ENCODE measurements at regions not wholly inside any gene's neighbourhood (a gene's known extent, or its start where the extent isn't known, plus 50 kb on each side); places are given as distances from the start of the nearest gene placed in this dataset.

DNA sequence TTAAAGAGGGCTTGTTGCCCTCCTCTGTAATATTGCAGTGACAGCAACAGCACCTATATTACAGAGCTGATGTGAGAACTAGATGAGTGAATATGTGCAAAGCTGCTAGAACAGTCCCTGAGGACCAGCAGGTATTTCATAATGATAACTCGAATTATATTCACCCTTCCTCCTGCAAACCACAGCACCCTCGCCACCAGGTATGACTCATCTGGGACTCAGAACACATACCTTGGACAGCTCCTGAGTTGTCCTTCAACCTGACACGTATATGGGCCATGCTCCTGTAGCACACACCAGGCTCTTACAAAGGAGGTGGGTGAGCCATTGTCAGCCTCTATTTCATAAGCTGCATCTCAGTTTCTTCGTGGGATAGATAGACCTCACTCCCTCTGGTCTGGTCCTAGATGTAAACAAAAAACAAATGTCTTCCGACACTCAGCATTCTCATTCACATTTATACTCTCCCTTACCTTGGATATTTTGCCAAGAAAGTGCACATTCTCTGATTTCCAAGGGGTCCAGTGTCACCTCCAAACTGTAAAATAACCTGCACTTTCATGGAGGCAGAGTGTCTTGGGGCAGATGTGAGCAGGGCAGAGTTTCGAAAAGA lies 124.5 kb downstream of the TLE3 start:
- H3K4me3 ChIP-seq (ENCODE audit: low read depth, low read length, poor library complexity, severe bottlenecking), result no peak overlapping the region
- H3K79me2 ChIP-seq (ENCODE audit: insufficient read depth, low read depth, low read length), result no peaks in the 10 kb centered on the region
- no peak overlapping the region for H3K27ac ChIP-seq (ENCODE audit: low read depth, low read length, poor library complexity, severe bottlenecking)
- TF ChIP-seq EZH2phosphoT487 (IDR thresholded peaks at IDR 0.05; ENCODE audit: borderline replicate concordance, low read depth, low read length) (no peak), CTCF (conservative IDR thresholded peaks at IDR 0.05; ENCODE audit: low read length) (no peak)
- peaks cover under 1% of the 10 kb centered on the region for H3K4me1 ChIP-seq (ENCODE audit: insufficient read depth, low read length, poor library complexity, severe bottlenecking)
- ChIA-PET POLR2A (interaction anchor here (0.5 kb wide), 1 partner anchor 112 kb away, joined by 3 read pairs; no protein-coding TSS in a partner anchor), CTCF (ENCODE audit: unreplicated experiment) (no interaction called here)
- no peaks in the 10 kb centered on the region for H3K9me2 ChIP-seq (ENCODE audit: insufficient read depth, low read length)
- peak; percentile 48 for DNase-seq (ENCODE audit: low spot score)
- no peaks in the 10 kb centered on the region for H4K20me1 ChIP-seq (ENCODE audit: insufficient read depth, low read length)
- no peak overlapping the region for H3K4me2 ChIP-seq (ENCODE audit: low read length)
- no peaks in the 10 kb centered on the region for H3K9me3 ChIP-seq (ENCODE audit: low read length)
- H2AFZ ChIP-seq (ENCODE audit: low read length), result no peak overlapping the region
- no TSS peak for BruUV-seq (replicated peaks)
- no peaks in the 10 kb centered on the region for H3K36me3 ChIP-seq (ENCODE audit: insufficient read depth, low read length)
- intact Hi-C loops (cut with micrococcal nuclease; ENCODE audit: unreplicated experiment), result loop anchor here (10.0 kb wide), 1 partner anchor 492 kb away; no protein-coding TSS in a partner anchor

- Histone ChIP-seq H3K4me2 (ENCODE audit: low read length) (no peak overlapping the region), H3K79me2 (ENCODE audit: insufficient read depth, low read depth, low read length) (no peaks in the 10 kb centered on the region), H3K4me1 (ENCODE audit: insufficient read depth, low read length, poor library complexity, severe bottlenecking) (peaks cover 7% of the 10 kb centered on the region), H3K9me2 (ENCODE audit: insufficient read depth, low read length) (no peaks in the 10 kb centered on the region), H3K36me3 (ENCODE audit: insufficient read depth, low read length) (no peaks in the 10 kb centered on the region), H4K20me1 (ENCODE audit: insufficient read depth, low read length) (no peaks in the 10 kb centered on the region), H3K4me3 (ENCODE audit: low read depth, low read length, poor library complexity, severe bottlenecking) (no peak overlapping the region), H3K9me3 (ENCODE audit: low read length) (no peaks in the 10 kb centered on the region), H2AFZ (ENCODE audit: low read length) (no peak overlapping the region), H3K27ac (ENCODE audit: low read depth, low read length, poor library complexity, severe bottlenecking) (no peak overlapping the region)
- no peak for DNase-seq (ENCODE audit: low spot score)
- BruUV-seq (replicated peaks), result no TSS peak
- TF ChIP-seq CTCF (conservative IDR thresholded peaks at IDR 0.05; ENCODE audit: low read length) (no peak), EZH2phosphoT487 (IDR thresholded peaks at IDR 0.05; ENCODE audit: borderline replicate concordance, low read depth, low read length) (no peak)
- ChIA-PET POLR2A (no interaction called here), CTCF (ENCODE audit: unreplicated experiment) (no interaction called here)
- intact Hi-C loops (cut with micrococcal nuclease; ENCODE audit: unreplicated experiment), result loop anchor here (10.0 kb wide), 1 partner anchor 491 kb away; no protein-coding TSS in a partner anchor
Measured at GRCh38 chr15:69973880-69974279, 123.8 kb downstream of the TLE3 start.

- no TSS peak for BruUV-seq (replicated peaks)
- POLR2A ChIA-PET, result no interaction called here
- H3K4me1 ChIP-seq (ENCODE audit: insufficient read depth, low read length, poor library complexity, severe bottlenecking), result peaks cover 11% of the 10 kb centered on the region
- no peak overlapping the region for H2AFZ ChIP-seq (ENCODE audit: low read length)
- no peaks in the 10 kb centered on the region for H4K20me1 ChIP-seq (ENCODE audit: insufficient read depth, low read length)
- no peak overlapping the region for H3K27ac ChIP-seq (ENCODE audit: low read depth, low read length, poor library complexity, severe bottlenecking)
- H3K4me2 ChIP-seq (ENCODE audit: low read length), result no peak overlapping the region
- no peak overlapping the region for H3K4me3 ChIP-seq (ENCODE audit: low read depth, low read length, poor library complexity, severe bottlenecking)
- DNase-seq (ENCODE audit: low spot score), result no peak
- H3K9me2 ChIP-seq (ENCODE audit: insufficient read depth, low read length), result no peaks in the 10 kb centered on the region
- H3K36me3 ChIP-seq (ENCODE audit: insufficient read depth, low read length), result no peaks in the 10 kb centered on the region
- intact Hi-C loops (cut with micrococcal nuclease; ENCODE audit: unreplicated experiment), result loop anchor here (10.0 kb wide), 1 partner anchor 490 kb away; no protein-coding TSS in a partner anchor
- TF ChIP-seq EZH2phosphoT487 (IDR thresholded peaks at IDR 0.05; ENCODE audit: borderline replicate concordance, low read depth, low read length) (no peak), CTCF (conservative IDR thresholded peaks at IDR 0.05; ENCODE audit: low read length) (no peak)
- H3K79me2 ChIP-seq (ENCODE audit: insufficient read depth, low read depth, low read length), result no peaks in the 10 kb centered on the region
- CTCF ChIA-PET (ENCODE audit: unreplicated experiment), result no interaction called here
- no peaks in the 10 kb centered on the region for H3K9me3 ChIP-seq (ENCODE audit: low read length)
Measured at GRCh38 chr15:69974321-69974720, 123.4 kb downstream of the TLE3 start.
